ENCODE measurements at regions not wholly inside any gene's neighbourhood (a gene's known extent, or its start where the extent isn't known, plus 50 kb on each side); places are given as distances from the start of the nearest gene placed in this dataset.
"Not testable (repeated sequence)": the region's sequence is repeated elsewhere in the genome, so short reads cannot be mapped to it uniquely, and the experiment has no call there.

DNA sequence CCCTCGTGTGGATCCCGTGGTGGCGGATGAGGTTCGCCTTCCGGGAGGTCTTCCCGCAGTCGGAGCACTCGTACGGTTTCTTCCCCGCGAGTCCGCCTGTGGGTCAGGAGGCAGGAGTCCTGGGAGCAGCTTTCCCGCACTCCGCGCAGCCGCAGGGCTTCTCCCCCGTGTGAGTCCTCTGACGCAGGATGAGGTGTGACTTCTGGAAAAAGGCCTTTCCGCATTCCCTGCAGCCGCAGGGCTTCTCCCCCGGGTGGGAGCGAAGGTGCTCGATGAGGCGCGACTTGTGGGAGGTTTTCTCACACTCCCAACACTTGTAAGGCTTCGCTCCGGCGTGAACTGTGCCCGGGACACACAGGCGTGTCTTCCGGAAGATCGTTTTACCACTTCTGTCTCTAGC lies 68.8 kb upstream of the WIPI2 start:
- not testable (repeated sequence) for H3K4me3 Mint-ChIP-seq

DNA sequence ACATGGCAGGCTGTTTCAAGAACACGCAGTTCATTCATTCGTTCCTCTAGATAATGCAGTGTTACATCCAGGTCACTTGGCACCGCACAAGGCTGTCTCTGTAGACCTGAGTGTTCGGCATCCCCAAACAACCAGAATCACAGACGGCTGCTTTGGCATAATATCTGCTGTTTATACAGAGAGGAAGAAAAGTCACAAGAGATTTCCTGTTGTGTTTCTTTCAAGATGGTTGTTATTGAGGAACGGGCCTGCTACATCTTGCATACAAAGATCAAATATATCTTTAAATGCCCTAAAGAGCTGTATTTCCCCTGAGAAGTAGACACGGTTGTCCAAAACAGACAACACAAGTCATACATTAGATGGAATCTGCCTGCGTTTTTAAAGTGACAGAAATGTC lies 58.8 kb upstream of the WIPI2 start:
- Mint-ChIP-seq H3K27ac (peak overlapping the region; percentile 49), H3K4me1 (ENCODE audit: low read depth) (peaks cover 23% of the 10 kb centered on the region)
- H3K36me3 Mint-ChIP-seq (ENCODE audit: low read depth); H3K4me3 Mint-ChIP-seq; H3K9me3 Mint-ChIP-seq; H3K27me3 Mint-ChIP-seq (ENCODE audit: low read depth): not testable (repeated sequence)

More for the DNA sequence above, 68.8 kb upstream of the WIPI2 start:
- not testable (repeated sequence) for H3K4me1 Mint-ChIP-seq (ENCODE audit: low read depth); H3K36me3 Mint-ChIP-seq (ENCODE audit: low read depth); H3K27ac Mint-ChIP-seq; H3K27me3 Mint-ChIP-seq (ENCODE audit: low read depth); H3K9me3 Mint-ChIP-seq

- no peaks in the 10 kb centered on the region for H3K36me3 Mint-ChIP-seq (ENCODE audit: low read depth)
- no peak overlapping the region for H3K27ac Mint-ChIP-seq
- no peaks in the 10 kb centered on the region for H3K27me3 Mint-ChIP-seq (ENCODE audit: low read depth)
- H3K9me3 Mint-ChIP-seq, result no peaks in the 10 kb centered on the region
- H3K4me1 Mint-ChIP-seq (ENCODE audit: low read depth), result peaks cover 23% of the 10 kb centered on the region
- H3K4me3 Mint-ChIP-seq, result no peak overlapping the region
Measured at GRCh38 chr7:5132539-5132938, 57.5 kb upstream of the WIPI2 start.

GRCh38 chr7:5139998-5140397 lies 50.0 kb upstream of the WIPI2 start:
- H3K27ac Mint-ChIP-seq, result no peak overlapping the region
- H3K4me1 Mint-ChIP-seq (ENCODE audit: low read depth), result peaks cover 9% of the 10 kb centered on the region
- no peaks in the 10 kb centered on the region for H3K36me3 Mint-ChIP-seq (ENCODE audit: low read depth)
- H3K4me3 Mint-ChIP-seq, result no peak overlapping the region
- peaks cover 5% of the 10 kb centered on the region for H3K27me3 Mint-ChIP-seq (ENCODE audit: low read depth)
- H3K9me3 Mint-ChIP-seq, result no peaks in the 10 kb centered on the region
